HUES48 (cell line): ENCODE measurements at regions not wholly inside any gene's neighbourhood (a gene's known extent, or its start where the extent isn't known, plus 50 kb on each side); places are given as distances from the start of the nearest gene placed in this dataset.

Experiments used
- H3K27ac ChIP-seq: one replicate; pipeline ENCODE4 v1.7.0; 2013; ENCODE audit warnings: low read depth, low read length, inconsistent platforms
- H3K27me3 ChIP-seq: 2 replicates; pipeline ENCODE4 v1.6.1; 2013; ENCODE audit warnings: mild to moderate bottlenecking, low read length; ENCODE audit not compliant: control insufficient read depth, insufficient read depth
- H3K36me3 ChIP-seq: 2 replicates; pipeline ENCODE4 v1.6.1; 2013; ENCODE audit warnings: low read length; ENCODE audit not compliant: control insufficient read depth, insufficient read depth
- H3K4me1 ChIP-seq: 2 replicates; pipeline ENCODE4 v1.6.1; 2013; ENCODE audit warnings: mild to moderate bottlenecking, low read length; ENCODE audit not compliant: control insufficient read depth, insufficient read depth
- H3K4me3 ChIP-seq: 2 replicates; pipeline ENCODE4 v1.5.1; 2013; ENCODE audit warnings: mild to moderate bottlenecking, low read depth, low read length
- H3K9ac ChIP-seq: 2 replicates; pipeline ENCODE4 v1.6.1; 2013; ENCODE audit warnings: mild to moderate bottlenecking, low read depth, low read length, moderate library complexity
- H3K9me3 ChIP-seq: 2 replicates; pipeline ENCODE4 v1.6.1; 2013; ENCODE audit warnings: low read length; ENCODE audit not compliant: control insufficient read depth, insufficient read depth

- no peak overlapping the region for H3K27ac ChIP-seq
- peaks cover 12% of the 10 kb centered on the region for H3K4me1 ChIP-seq
- no peak overlapping the region for H3K9ac ChIP-seq
- no peaks in the 10 kb centered on the region for H3K9me3 ChIP-seq
- no peaks in the 10 kb centered on the region for H3K36me3 ChIP-seq
- no peak overlapping the region for H3K4me3 ChIP-seq
- H3K27me3 ChIP-seq = no peaks in the 10 kb centered on the region
These were observed 329.2 kb upstream of the NPVF start for GRCh38 chr7:25557379-25557917.

DNA sequence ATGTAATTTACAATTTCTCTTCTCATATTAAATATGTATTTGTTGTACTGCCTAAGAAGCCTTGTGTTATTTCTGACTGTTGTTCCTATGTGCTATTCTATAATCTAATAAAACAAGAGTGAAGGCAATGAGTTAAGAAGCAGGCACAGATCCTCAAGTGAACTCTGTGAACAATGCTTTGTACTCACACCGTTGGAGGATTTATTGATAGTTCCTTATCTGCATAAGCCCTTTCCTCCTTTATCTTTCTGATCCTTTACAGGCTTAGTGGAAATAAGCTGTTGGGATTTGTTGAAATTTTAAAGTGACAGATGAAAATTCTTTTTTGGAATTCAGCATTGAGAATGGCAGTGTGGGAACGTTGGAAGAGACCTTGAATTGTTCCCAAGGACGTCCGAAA, 329.6 kb upstream of the NPVF start:
- peaks cover 12% of the 10 kb centered on the region for H3K4me1 ChIP-seq
- no peaks in the 10 kb centered on the region for H3K9me3 ChIP-seq
- no peaks in the 10 kb centered on the region for H3K27me3 ChIP-seq
- no peak overlapping the region for H3K9ac ChIP-seq
- H3K27ac ChIP-seq = no peak overlapping the region
- H3K36me3 ChIP-seq = no peaks in the 10 kb centered on the region
- no peak overlapping the region for H3K4me3 ChIP-seq

DNA sequence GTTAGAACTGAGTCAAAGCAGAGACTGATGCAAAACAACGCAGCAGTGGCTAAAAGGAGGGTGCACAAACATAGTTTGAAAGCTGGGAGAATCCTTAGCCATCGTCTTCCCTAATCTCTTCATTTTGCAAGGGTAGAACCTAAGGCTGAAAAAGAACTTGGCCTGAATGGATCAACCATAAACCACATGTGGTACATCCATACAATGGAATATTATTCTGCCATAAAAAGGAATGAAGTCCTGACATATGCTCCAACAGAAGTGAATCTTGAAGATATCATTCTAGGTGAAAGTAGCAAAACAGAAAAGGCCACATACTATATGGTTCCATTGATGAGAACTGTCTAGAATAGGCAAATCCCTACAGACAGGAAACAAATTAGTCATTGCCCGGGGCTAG, 330.3 kb upstream of the NPVF start:
- no peak overlapping the region for H3K9ac ChIP-seq
- H3K36me3 ChIP-seq = no peaks in the 10 kb centered on the region
- peaks cover 6% of the 10 kb centered on the region for H3K4me1 ChIP-seq
- no peak overlapping the region for H3K27ac ChIP-seq
- no peaks in the 10 kb centered on the region for H3K27me3 ChIP-seq
- no peaks in the 10 kb centered on the region for H3K9me3 ChIP-seq
- H3K4me3 ChIP-seq = no peak overlapping the region

DNA sequence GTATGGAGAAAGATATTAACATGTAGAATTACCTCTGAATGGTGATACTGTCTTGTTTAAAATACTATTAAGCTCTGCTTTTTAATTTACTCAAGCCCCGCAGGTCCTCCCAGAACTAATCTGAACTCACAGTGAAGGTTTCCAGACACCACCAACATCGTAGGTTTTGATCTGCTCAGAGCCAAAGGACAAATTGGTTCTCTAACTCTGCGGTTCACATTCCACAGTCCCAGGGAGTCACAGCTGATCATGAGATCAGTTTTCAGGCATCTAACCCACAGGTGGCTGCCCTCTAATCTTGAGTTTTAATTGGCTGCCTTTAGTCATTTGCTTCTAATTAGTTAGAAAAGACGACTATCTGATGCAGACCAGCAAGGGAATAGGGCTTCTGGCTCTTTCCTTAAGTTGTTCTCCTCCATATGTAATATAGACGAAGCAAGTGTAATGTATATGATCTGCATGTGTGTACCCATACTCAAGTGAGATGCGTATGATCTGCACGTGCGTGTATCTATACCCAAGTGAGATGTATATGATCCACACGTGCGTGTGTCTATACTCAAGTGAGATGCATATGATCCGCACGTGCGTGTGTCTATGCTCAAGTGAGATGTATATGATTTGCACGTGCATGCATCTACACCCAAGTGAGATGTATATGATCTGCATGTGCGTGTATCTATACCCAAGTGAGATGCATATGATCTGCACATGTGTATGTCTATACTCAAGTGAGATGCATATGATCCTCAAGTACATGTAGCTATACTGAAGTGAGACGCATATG, 331.5 kb upstream of the NPVF start:
- H3K9me3 ChIP-seq = no peaks in the 10 kb centered on the region
- H3K4me3 ChIP-seq = no peak overlapping the region
- H3K9ac ChIP-seq = no peak overlapping the region
- H3K27ac ChIP-seq = no peak overlapping the region
- no peaks in the 10 kb centered on the region for H3K27me3 ChIP-seq
- no peaks in the 10 kb centered on the region for H3K36me3 ChIP-seq
- H3K4me1 ChIP-seq = no peaks in the 10 kb centered on the region

- no peaks in the 10 kb centered on the region for H3K27me3 ChIP-seq
- no peak overlapping the region for H3K27ac ChIP-seq
- no peak overlapping the region for H3K9ac ChIP-seq
- no peaks in the 10 kb centered on the region for H3K9me3 ChIP-seq
- H3K4me3 ChIP-seq = no peak overlapping the region
- no peaks in the 10 kb centered on the region; the same call in 1 of the 2 replicates for H3K4me1 ChIP-seq
- H3K36me3 ChIP-seq = no peaks in the 10 kb centered on the region
These were observed 334.4 kb upstream of the NPVF start for GRCh38 chr7:25562673-25563182.

- Histone ChIP-seq H3K36me3 (no peaks in the 10 kb centered on the region), H3K9ac (no peak overlapping the region), H3K27me3 (no peaks in the 10 kb centered on the region), H3K9me3 (no peaks in the 10 kb centered on the region), H3K4me1 (no peaks in the 10 kb centered on the region; the same call in none of the 2 replicates), H3K27ac (no peak overlapping the region), H3K4me3 (no peak overlapping the region)
These were observed 336.7 kb upstream of the NPVF start for GRCh38 chr7:25565002-25565401.

GRCh38 chr7:25565949-25566348, 337.7 kb upstream of the NPVF start:
- Histone ChIP-seq H3K9ac (no peak overlapping the region), H3K4me1 (no peaks in the 10 kb centered on the region; the same call in none of the 2 replicates), H3K36me3 (no peaks in the 10 kb centered on the region), H3K27ac (no peak overlapping the region), H3K4me3 (no peak overlapping the region), H3K9me3 (no peaks in the 10 kb centered on the region), H3K27me3 (no peaks in the 10 kb centered on the region)

DNA sequence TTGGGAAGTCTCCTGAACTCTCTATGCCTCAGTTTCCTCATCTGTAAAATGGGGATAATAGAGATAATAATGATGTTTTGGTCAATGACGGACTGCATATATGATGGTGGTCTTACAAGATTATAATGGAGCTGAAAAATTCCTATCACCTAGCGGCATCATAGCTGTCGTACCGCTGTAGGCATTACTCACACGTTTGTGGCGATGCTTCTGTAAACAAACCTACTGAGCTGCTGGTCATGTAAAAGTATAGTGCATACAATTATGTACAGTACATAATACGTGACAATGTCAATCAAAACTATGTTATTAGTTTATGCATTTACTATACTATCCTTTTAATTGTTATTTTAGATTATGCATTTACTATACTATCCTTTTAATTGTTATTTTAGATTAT, 339.1 kb upstream of the NPVF start:
- Histone ChIP-seq H3K36me3 (no peaks in the 10 kb centered on the region), H3K27ac (no peak overlapping the region), H3K9ac (no peak overlapping the region), H3K9me3 (no peaks in the 10 kb centered on the region), H3K27me3 (no peaks in the 10 kb centered on the region), H3K4me3 (no peak overlapping the region), H3K4me1 (no peaks in the 10 kb centered on the region; the same call in none of the 2 replicates)

DNA sequence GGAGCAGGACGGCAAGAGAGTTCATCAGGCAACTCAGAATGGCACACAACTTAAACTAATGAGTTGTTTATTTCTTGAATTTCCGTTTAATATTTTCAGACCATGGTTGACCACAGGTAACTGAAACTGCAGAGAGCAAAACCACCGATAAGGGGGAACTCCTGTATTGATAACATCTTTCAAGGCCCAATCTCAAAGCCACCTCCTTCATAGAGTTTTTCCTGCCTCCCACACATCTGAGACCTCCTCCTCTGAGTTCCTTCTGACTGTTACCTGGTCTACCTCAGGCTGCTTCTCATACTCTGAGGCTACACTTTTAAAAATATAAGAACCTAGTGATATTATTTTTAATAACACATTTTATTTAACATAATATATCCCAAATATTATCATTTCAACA, 341.5 kb upstream of the NPVF start:
- H3K4me1 ChIP-seq = no peaks in the 10 kb centered on the region; the same call in none of the 2 replicates
- no peaks in the 10 kb centered on the region for H3K27me3 ChIP-seq
- H3K9ac ChIP-seq = no peak overlapping the region
- no peaks in the 10 kb centered on the region for H3K9me3 ChIP-seq
- H3K4me3 ChIP-seq = no peak overlapping the region
- no peak overlapping the region for H3K27ac ChIP-seq
- H3K36me3 ChIP-seq = no peaks in the 10 kb centered on the region

DNA sequence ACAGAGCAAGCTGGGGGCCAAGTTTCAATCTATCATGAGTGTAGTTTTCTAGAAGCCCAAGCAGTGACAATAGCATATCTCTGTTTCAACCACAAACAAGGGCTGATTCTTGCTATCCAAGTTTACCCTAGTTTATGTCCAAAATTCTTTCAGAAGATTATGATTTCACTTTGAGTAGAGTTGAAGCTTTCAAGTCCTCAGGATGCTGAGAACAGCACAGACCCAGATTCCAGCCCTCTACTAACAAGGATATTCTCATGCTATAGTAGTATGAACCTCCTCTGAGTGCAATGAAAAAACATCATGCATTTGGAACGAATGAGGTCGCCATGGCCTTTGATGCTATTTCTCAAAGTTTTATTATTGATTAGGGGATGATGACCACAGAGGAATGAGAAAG, 344.1 kb upstream of the NPVF start:
- Histone ChIP-seq H3K9me3 (no peaks in the 10 kb centered on the region), H3K4me1 (no peaks in the 10 kb centered on the region; the same call in 1 of the 2 replicates), H3K27me3 (no peaks in the 10 kb centered on the region), H3K9ac (no peak overlapping the region), H3K27ac (no peak overlapping the region), H3K4me3 (no peak overlapping the region), H3K36me3 (no peaks in the 10 kb centered on the region)

GRCh38 chr7:25574828-25575227, 346.5 kb upstream of the NPVF start:
- Histone ChIP-seq H3K9me3 (no peaks in the 10 kb centered on the region), H3K27ac (no peak overlapping the region), H3K4me3 (no peak overlapping the region), H3K9ac (no peak overlapping the region), H3K36me3 (no peaks in the 10 kb centered on the region), H3K27me3 (no peaks in the 10 kb centered on the region), H3K4me1 (no peaks in the 10 kb centered on the region)
